H1 (cell line): ENCODE measurements at regions not wholly inside any gene's neighbourhood (a gene's known extent, or its start where the extent isn't known, plus 50 kb on each side); places are given as distances from the start of the nearest gene placed in this dataset.

ENCODE experiments used
- CTCF ChIA-PET: fragments of 300-600 bp; sonication (Branson Sonifier 250); formaldehyde crosslinking; loops from one replicate; lab custom pipeline; 2021; ENCODE audit not compliant: partially characterized antibody; lab: Charles Lee
- POLR2A ChIA-PET: fragments of 300-600 bp; sonication (Branson Sonifier 250); formaldehyde crosslinking; loops from one replicate; lab custom pipeline; 2021; ENCODE audit warnings: inconsistent platforms; ENCODE audit not compliant: partially characterized antibody; lab: Charles Lee
- DNase-seq, 2 experiments: peaks; one replicate each; pipeline versions ENCODE4 v3.0.0 to v3.0.0-alpha.2; 2010 to 2022; ENCODE audit warnings: low spot score in 2 of 2, low read depth in 1 of 2, mixed read lengths in 1 of 2
- FAIRE-seq: peaks from 2 replicates; lab custom pipeline; 2011; peaks lifted over from hg19 to GRCh38; lab: Jason Lieb, UNC
- H2AFZ ChIP-seq: 2 replicates; pipeline ENCODE4 v1.8.1; 2012; ENCODE audit warnings: low read length, inconsistent platforms
- H2AK5ac ChIP-seq: 2 replicates; pipeline ENCODE4 v1.6.1; 2013; ENCODE audit warnings: low read depth, low read length
- H2BK120ac ChIP-seq: replicated peaks from 2 replicates; pipeline ENCODE3; 2013; ENCODE audit warnings: low read depth, low read length, inconsistent platforms
- H2BK12ac ChIP-seq: 2 replicates; pipeline ENCODE4 v1.6.1; 2013; ENCODE audit warnings: low read depth, low read length
- H2BK15ac ChIP-seq: 2 replicates; pipeline ENCODE4 v1.6.1; 2013; ENCODE audit warnings: low read length
- H2BK20ac ChIP-seq: 2 replicates; pipeline ENCODE4 v1.6.1; 2013; ENCODE audit warnings: low read length
- H2BK5ac ChIP-seq: 2 replicates; pipeline ENCODE4 v1.6.1; 2013; ENCODE audit warnings: low read depth, low read length
- H3K14ac ChIP-seq: 2 replicates; pipeline ENCODE4 v1.6.1; 2013; ENCODE audit warnings: inconsistent platforms; ENCODE audit not compliant: insufficient read length
- H3K18ac ChIP-seq: 2 replicates; pipeline ENCODE4 v1.6.1; 2013; ENCODE audit warnings: low read length; ENCODE audit errors: extremely low read depth
- H3K23ac ChIP-seq: 2 replicates; pipeline ENCODE4 v1.6.1; 2013; ENCODE audit warnings: inconsistent platforms; ENCODE audit not compliant: insufficient read length
- H3K23me2 ChIP-seq: 2 replicates; pipeline ENCODE4 v1.6.1; 2013; ENCODE audit warnings: low read depth, low read length
- H3K27ac ChIP-seq: 2 replicates; pipeline ENCODE4 v1.6.1; 2011; ENCODE audit warnings: low read depth, low read length, inconsistent platforms
- H3K27me3 ChIP-seq, 4 experiments: replicated peaks in 1 of 4; 1 replicate in 1 of 4; 2 replicates in 3 of 4; pipeline versions ENCODE4 v1.6.1 to v1.8.1; 2011 to 2013; ENCODE audit warnings: low read length in 3 of 4, mild to moderate bottlenecking in 3 of 4, inconsistent platforms in 2 of 4, mixed read lengths in 2 of 4, moderate library complexity in 1 of 4; ENCODE audit not compliant: control insufficient read depth in 3 of 4, insufficient read depth in 3 of 4; ENCODE audit errors: extremely low read depth in 1 of 4
- H3K36me3 ChIP-seq, 4 experiments: 2 replicates each; pipeline versions ENCODE4 v1.6.1 to v1.8.1; 2011 to 2013; ENCODE audit warnings: mild to moderate bottlenecking in 4 of 4, low read length in 3 of 4, moderate library complexity in 2 of 4, control low read depth in 1 of 4, inconsistent platforms in 1 of 4; ENCODE audit not compliant: insufficient read depth in 4 of 4, control insufficient read depth in 2 of 4
- H3K4ac ChIP-seq: replicated peaks from 2 replicates; pipeline ENCODE3; 2013; ENCODE audit warnings: low read length, low read depth, mixed read lengths, inconsistent platforms; ENCODE audit not compliant: insufficient read length
- H3K4me1 ChIP-seq, 4 experiments: replicated peaks in 1 of 4; 1 replicate in 1 of 4; 2 replicates in 3 of 4; pipeline versions ENCODE4 v1.6.1 to v1.8.1; 2011 to 2013; ENCODE audit warnings: low read length in 3 of 4, inconsistent platforms in 2 of 4, mixed read lengths in 1 of 4; ENCODE audit not compliant: insufficient read depth in 4 of 4, control insufficient read depth in 3 of 4
- H3K4me2 ChIP-seq, 2 experiments: 2 replicates each; pipeline versions ENCODE4 v1.6.1 to v1.8.1; 2011 to 2013; ENCODE audit warnings: low read depth in 2 of 2, low read length in 2 of 2, control low read depth in 1 of 2, inconsistent platforms in 1 of 2, mild to moderate bottlenecking in 1 of 2; ENCODE audit not compliant: insufficient read depth in 1 of 2
- H3K4me3 ChIP-seq, 4 experiments: fragments of 200-600, 300-600 bp in 1 of 4; sonication (generic), shearing (Covaris generic), sonication (Bioruptor Twin) in 1 of 4; 2 replicates each; pipeline versions ENCODE4 v1.5.1 to v1.8.1; 2011 to 2016; ENCODE audit warnings: low read length in 4 of 4, low read depth in 3 of 4, control low read depth in 2 of 4, inconsistent platforms in 2 of 4, mild to moderate bottlenecking in 2 of 4, mixed read lengths in 1 of 4, moderate library complexity in 1 of 4; ENCODE audit not compliant: insufficient read depth in 2 of 4; ENCODE audit errors: extremely low read depth in 1 of 4
- H3K56ac ChIP-seq: replicated peaks from 2 replicates; pipeline ENCODE3; 2013; ENCODE audit warnings: low read depth, mild to moderate bottlenecking, mixed read lengths, low read length, inconsistent platforms; ENCODE audit not compliant: insufficient read length
- H3K79me1 ChIP-seq: 2 replicates; pipeline ENCODE4 v1.6.1; 2013; ENCODE audit warnings: low read depth, low read length, control low read depth
- H3K79me2 ChIP-seq, 2 experiments: 2 replicates each; pipeline versions ENCODE4 v1.6.1 to v1.8.1; 2012 to 2013; ENCODE audit warnings: low read length in 2 of 2, mild to moderate bottlenecking in 2 of 2, inconsistent platforms in 1 of 2; ENCODE audit not compliant: insufficient read depth in 2 of 2, control insufficient read depth in 1 of 2
- H3K9ac ChIP-seq, 4 experiments: replicated peaks in 1 of 4; 1 replicate in 1 of 4; 2 replicates in 3 of 4; pipeline versions ENCODE4 v1.6.1 to v1.8.1; 2011 to 2013; ENCODE audit warnings: low read depth in 3 of 4, low read length in 3 of 4, control low read depth in 2 of 4, mild to moderate bottlenecking in 2 of 4, moderate library complexity in 2 of 4, inconsistent platforms in 1 of 4; ENCODE audit errors: extremely low read depth in 1 of 4
- H3K9me3 ChIP-seq, 2 experiments: 2 replicates each; pipeline versions ENCODE4 v1.6.1 to v1.8.1; 2012 to 2013; ENCODE audit warnings: mild to moderate bottlenecking in 2 of 2, moderate library complexity in 2 of 2, control low read depth in 1 of 2, inconsistent platforms in 1 of 2, low read depth in 1 of 2, low read length in 1 of 2, mixed read lengths in 1 of 2; ENCODE audit not compliant: insufficient read depth in 2 of 2
- H4K20me1 ChIP-seq, 2 experiments: replicated peaks in 1 of 2; 2 replicates each; pipeline versions ENCODE3 to v1.8.1; 2011 to 2013; ENCODE audit warnings: inconsistent platforms in 2 of 2, low read length in 2 of 2, mild to moderate bottlenecking in 1 of 2; ENCODE audit not compliant: insufficient read depth in 2 of 2, control insufficient read depth in 1 of 2
- H4K5ac ChIP-seq: 2 replicates; pipeline ENCODE4 v1.6.1; 2013; ENCODE audit warnings: low read length, low read depth, mixed read lengths, inconsistent platforms; ENCODE audit not compliant: insufficient read length
- H4K8ac ChIP-seq: 2 replicates; pipeline ENCODE4 v1.8.0; 2013; ENCODE audit warnings: mild to moderate bottlenecking, moderate library complexity, low read length, inconsistent platforms; ENCODE audit not compliant: insufficient read depth; ENCODE audit errors: extremely low read depth
- H4K91ac ChIP-seq: replicated peaks from 2 replicates; pipeline ENCODE3; 2013; ENCODE audit warnings: low read length, mixed read lengths, inconsistent platforms; ENCODE audit not compliant: insufficient read length
- CBX8 ChIP-seq: fragments of 300-800, 300-1000 bp; sonication (generic); IDR thresholded peaks from 2 replicates; pipeline ENCODE4 v1.7.1; 2016; ENCODE audit warnings: low read depth, low read length, borderline replicate concordance
- CHD2 ChIP-seq: IDR thresholded peaks from 2 replicates; pipeline ENCODE4 v1.6.1; 2012; ENCODE audit warnings: low read length, improper control_type of control experiment
- JUN ChIP-seq: IDR thresholded peaks from 2 replicates; pipeline ENCODE4 v1.6.1; 2011; ENCODE audit warnings: low read depth, mild to moderate bottlenecking, improper control_type of control experiment, low read length
- NANOG ChIP-seq: IDR thresholded peaks from 2 replicates; pipeline ENCODE4 v1.6.1; 2011; ENCODE audit warnings: low read length, low read depth, mild to moderate bottlenecking, inconsistent platforms; ENCODE audit not compliant: insufficient read depth, poor library complexity, severe bottlenecking
- PHF8 ChIP-seq: fragments of 200-600 bp; sonication (generic); conservative IDR thresholded peaks from 2 replicates; pipeline ENCODE4 v1.7.1; 2012; ENCODE audit warnings: low read depth, mild to moderate bottlenecking, inconsistent platforms, low read length, moderate library complexity
- RXRA ChIP-seq: IDR thresholded peaks from 2 replicates; pipeline ENCODE4 v1.6.1; 2011; ENCODE audit warnings: low read depth, mild to moderate bottlenecking, low read length, moderate library complexity; ENCODE audit not compliant: insufficient read depth
- SAP30 ChIP-seq: fragments of 300-600 bp; sonication (generic); IDR thresholded peaks from 2 replicates; pipeline ENCODE4 v1.7.1; 2012; ENCODE audit warnings: low read length, moderate library complexity, mild to moderate bottlenecking, inconsistent platforms; ENCODE audit not compliant: insufficient read depth, insufficient replicate concordance
- SIX5 ChIP-seq: IDR thresholded peaks from 2 replicates; pipeline ENCODE4 v1.6.1; 2011; ENCODE audit warnings: mild to moderate bottlenecking, low read depth, low read length
- SRF ChIP-seq: IDR thresholded peaks from 2 replicates; pipeline ENCODE4 v1.6.1; 2011; ENCODE audit warnings: mild to moderate bottlenecking, low read depth, low read length, moderate library complexity
- SUZ12 ChIP-seq: fragments of 200-600 bp; sonication (generic); IDR thresholded peaks from 2 replicates; pipeline ENCODE4 v1.6.1; 2012; ENCODE audit warnings: mild to moderate bottlenecking, inconsistent platforms, low read length, moderate library complexity, mixed read lengths
- TAF1 ChIP-seq: IDR thresholded peaks from 2 replicates; pipeline ENCODE4 v1.6.1; 2011; ENCODE audit warnings: mild to moderate bottlenecking, low read depth, low read length
- WGBS, 2 experiments: shearing (Covaris generic) in 1 of 2; methylation state at CpG; one replicate each; pipeline versions ENCODE4 v1.1.6 to v1.1.7; 2013 to 2015; ENCODE audit warnings: low lambda C conversion rate in 2 of 2, mixed read lengths in 2 of 2, inconsistent platforms in 1 of 2, low coverage in 1 of 2, missing lambda C conversion rate in 1 of 2; ENCODE audit not compliant: insufficient replicate concordance in 2 of 2, insufficient coverage in 1 of 2, insufficient read length in 1 of 2; ENCODE audit errors: extremely low coverage in 1 of 2, missing lambda C conversion rate in 1 of 2; 5-methylcytosine and 5-hydroxymethylcytosine counted together

DNA sequence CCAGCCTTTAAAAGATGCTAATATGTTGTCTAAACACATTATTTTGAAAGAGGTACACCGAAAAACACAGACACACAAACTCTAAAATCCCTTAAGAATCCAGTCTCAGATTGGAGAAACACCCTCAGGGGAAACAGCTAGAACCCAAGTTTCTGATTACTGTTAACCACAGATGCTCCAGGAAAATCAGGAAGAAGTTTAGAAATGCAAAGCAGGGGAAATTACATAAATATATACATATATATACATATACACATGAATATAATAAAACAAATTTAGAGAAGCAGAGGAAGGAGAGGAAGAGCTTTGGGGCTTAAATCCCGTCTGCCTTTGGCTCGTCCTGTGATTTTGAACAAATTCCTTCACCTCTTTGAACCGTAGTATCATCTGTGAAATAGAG lies 73.2 kb upstream of the KLF4 start:
- no peak overlapping the region for H3K9ac ChIP-seq
- DNase-seq (no peak), FAIRE-seq (no peak)
- H3K4me3 ChIP-seq: no peak overlapping the region
- H3K14ac ChIP-seq: no peak overlapping the region
- H3K27me3 ChIP-seq: no peaks in the 10 kb centered on the region
- no peak overlapping the region for H3K56ac ChIP-seq
- H2BK20ac ChIP-seq: no peak overlapping the region
- H3K23me2 ChIP-seq: no peaks in the 10 kb centered on the region; the same call in 1 of the 2 replicates
- no peak overlapping the region for H2BK5ac ChIP-seq
- H4K5ac ChIP-seq: no peak overlapping the region
- no peak overlapping the region for H2BK12ac ChIP-seq
- no peak overlapping the region for H3K27ac ChIP-seq
- no peak overlapping the region for H3K4ac ChIP-seq
- no peaks in the 10 kb centered on the region for H3K9me3 ChIP-seq
- no peak overlapping the region for H3K23ac ChIP-seq
- no peak overlapping the region for H3K18ac ChIP-seq
- POLR2A ChIA-PET: no interaction called here
- 85% methylated on average over 4 of the region's 4 CpGs; no CpG with 5 or more reads in 1 of the 2 experiments for WGBS, 2 experiments
- no peak overlapping the region for H2AFZ ChIP-seq
- H2BK120ac ChIP-seq: no peak overlapping the region
- H3K36me3 ChIP-seq: no peaks in the 10 kb centered on the region
- no peaks in the 10 kb centered on the region for H3K79me1 ChIP-seq
- H4K20me1 ChIP-seq: no peaks in the 10 kb centered on the region
- no peak for TF ChIP-seq JUN
- no peak for TF ChIP-seq PHF8
- TF ChIP-seq TAF1: no peak
- TF ChIP-seq RXRA: no peak
- TF ChIP-seq CHD2: no peak
- no peak for TF ChIP-seq SUZ12
- TF ChIP-seq SAP30: no peak
- TF ChIP-seq CBX8: no peak
- no peak for TF ChIP-seq NANOG
- no peak for TF ChIP-seq SRF
- TF ChIP-seq SIX5: no peak
- H2BK15ac ChIP-seq: no peak overlapping the region
- CTCF ChIA-PET: no interaction called here
- no peaks in the 10 kb centered on the region; a peak in 1 of 7 replicates for H3K4me1 ChIP-seq
- no peaks in the 10 kb centered on the region for H3K79me2 ChIP-seq
- H2AK5ac ChIP-seq: no peak overlapping the region
- no peak overlapping the region for H3K4me2 ChIP-seq
- H4K8ac ChIP-seq: no peak overlapping the region
- H4K91ac ChIP-seq: no peak overlapping the region
